Tibial artery (tissue), 4 donors: ENCODE measurements at regions not wholly inside any gene's neighbourhood (a gene's known extent, or its start where the extent isn't known, plus 50 kb on each side); places are given as distances from the start of the nearest gene placed in this dataset.
"Not testable (repeated sequence)": the region's sequence is repeated elsewhere in the genome, so short reads cannot be mapped to it uniquely, and the experiment has no call there.

Experiments used
- DNase-seq, 2 donors: peaks; one replicate each; pipeline ENCODE4 v3.0.0-alpha.2; 2019
- H3K27ac ChIP-seq, 2 donors: fragments of 200-600 bp; sonication (generic) in 1 of 2; 1 replicate in 1 of 2; 2 replicates in 1 of 2; pipeline ENCODE4 v1.5.1; 2018 to 2019; ENCODE audit warnings: mild to moderate bottlenecking in 1 of 2
- H3K27me3 ChIP-seq, 2 donors: fragments of 200-600 bp; sonication (generic) in 1 of 2; one replicate each; pipeline versions ENCODE4 v1.5.1 to v1.6.0; 2016 to 2019
- H3K36me3 ChIP-seq, 3 donors: fragments of 200-600 bp; sonication (generic) in 2 of 3; one replicate each; pipeline ENCODE4 v1.5.1; 2016 to 2019; ENCODE audit warnings: mild to moderate bottlenecking in 2 of 3
- H3K4me1 ChIP-seq, 4 donors: fragments of 200-600 bp; sonication (generic) in 2 of 4; 1 replicate in 3 of 4; 2 replicates in 1 of 4; pipeline ENCODE4 v1.5.1; 2016 to 2019
- H3K4me3 ChIP-seq, 2 donors: fragments of 200-600 bp; sonication (generic) in 1 of 2; 1 replicate in 1 of 2; 2 replicates in 1 of 2; pipeline ENCODE4 v1.5.1; 2018 to 2019; ENCODE audit warnings: mild to moderate bottlenecking in 2 of 2
- H3K9me3 ChIP-seq, 3 donors: fragments of 200-600 bp; sonication (generic) in 1 of 3; one replicate each; pipeline ENCODE4 v1.5.1; 2016 to 2019
- intact Hi-C: fragments of 100-400 bp; cut with DNase I; formaldehyde crosslinking; loops from one replicate; pipeline ENCODE4 v1.15.0; 2023; ENCODE audit warnings: low total_unique reads
- TF ChIP-seq, protein P1 (sequence below), 2 experiments: fragments of 200-600 bp in 1 of 2; fragments of 450-650 bp in 1 of 2; IDR thresholded peaks; one replicate each; pipeline ENCODE4 v1.5.1; 2017 to 2019; ENCODE audit warnings: antibody characterized with exemption in 2 of 2, mild to moderate bottlenecking in 1 of 2, moderate library complexity in 1 of 2

DNA sequence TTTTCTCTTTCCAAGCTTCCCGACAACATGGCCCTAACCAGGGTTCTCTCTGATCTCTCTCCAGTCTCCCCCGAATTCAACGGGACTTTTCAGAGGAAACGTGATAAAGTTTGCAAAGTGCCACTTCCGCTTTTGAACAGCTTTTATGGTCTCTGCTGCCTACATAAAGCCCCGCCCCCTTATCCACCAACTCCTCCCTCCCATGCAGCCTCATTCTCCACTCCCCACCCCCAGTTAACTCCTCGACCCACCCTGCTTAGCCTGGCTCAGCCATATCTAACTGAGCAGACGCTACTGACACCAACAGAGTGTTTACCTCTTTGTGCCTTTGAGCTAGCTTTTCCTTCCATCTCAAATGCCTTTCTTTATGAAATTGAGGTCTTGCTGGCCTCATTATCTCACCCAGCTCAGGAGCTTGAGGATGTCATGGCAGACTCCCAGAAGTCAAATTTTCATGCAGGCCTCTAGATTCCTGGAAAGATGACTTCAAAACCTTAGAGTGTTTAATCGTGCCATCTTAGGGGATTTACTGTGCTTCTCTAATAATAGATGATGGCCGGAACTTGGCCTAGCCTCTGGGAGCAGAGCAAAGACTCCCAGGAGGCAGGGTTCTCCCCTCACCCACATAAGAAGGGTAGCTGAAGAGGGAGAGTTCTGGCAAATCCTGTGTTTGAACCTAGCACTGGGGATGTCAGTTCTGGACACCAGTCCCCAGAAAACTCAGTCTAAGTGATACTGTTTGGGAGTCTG is 606.0 kb downstream of the BCOR start:
- H3K27ac ChIP-seq, result no peak overlapping the region
- no peaks in the 10 kb centered on the region for H3K4me1 ChIP-seq
- intact Hi-C loops, result no loop called here
- H3K27me3 ChIP-seq, result no peaks in the 10 kb centered on the region
- TF ChIP-seq, protein P1, sequence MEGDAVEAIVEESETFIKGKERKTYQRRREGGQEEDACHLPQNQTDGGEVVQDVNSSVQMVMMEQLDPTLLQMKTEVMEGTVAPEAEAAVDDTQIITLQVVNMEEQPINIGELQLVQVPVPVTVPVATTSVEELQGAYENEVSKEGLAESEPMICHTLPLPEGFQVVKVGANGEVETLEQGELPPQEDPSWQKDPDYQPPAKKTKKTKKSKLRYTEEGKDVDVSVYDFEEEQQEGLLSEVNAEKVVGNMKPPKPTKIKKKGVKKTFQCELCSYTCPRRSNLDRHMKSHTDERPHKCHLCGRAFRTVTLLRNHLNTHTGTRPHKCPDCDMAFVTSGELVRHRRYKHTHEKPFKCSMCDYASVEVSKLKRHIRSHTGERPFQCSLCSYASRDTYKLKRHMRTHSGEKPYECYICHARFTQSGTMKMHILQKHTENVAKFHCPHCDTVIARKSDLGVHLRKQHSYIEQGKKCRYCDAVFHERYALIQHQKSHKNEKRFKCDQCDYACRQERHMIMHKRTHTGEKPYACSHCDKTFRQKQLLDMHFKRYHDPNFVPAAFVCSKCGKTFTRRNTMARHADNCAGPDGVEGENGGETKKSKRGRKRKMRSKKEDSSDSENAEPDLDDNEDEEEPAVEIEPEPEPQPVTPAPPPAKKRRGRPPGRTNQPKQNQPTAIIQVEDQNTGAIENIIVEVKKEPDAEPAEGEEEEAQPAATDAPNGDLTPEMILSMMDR (IDR thresholded peaks at IDR 0.05), result no peak
- no peaks in the 10 kb centered on the region for H3K9me3 ChIP-seq
- no peaks in the 10 kb centered on the region for H3K36me3 ChIP-seq
- DNase-seq, result no peak
- no peak overlapping the region for H3K4me3 ChIP-seq

DNA sequence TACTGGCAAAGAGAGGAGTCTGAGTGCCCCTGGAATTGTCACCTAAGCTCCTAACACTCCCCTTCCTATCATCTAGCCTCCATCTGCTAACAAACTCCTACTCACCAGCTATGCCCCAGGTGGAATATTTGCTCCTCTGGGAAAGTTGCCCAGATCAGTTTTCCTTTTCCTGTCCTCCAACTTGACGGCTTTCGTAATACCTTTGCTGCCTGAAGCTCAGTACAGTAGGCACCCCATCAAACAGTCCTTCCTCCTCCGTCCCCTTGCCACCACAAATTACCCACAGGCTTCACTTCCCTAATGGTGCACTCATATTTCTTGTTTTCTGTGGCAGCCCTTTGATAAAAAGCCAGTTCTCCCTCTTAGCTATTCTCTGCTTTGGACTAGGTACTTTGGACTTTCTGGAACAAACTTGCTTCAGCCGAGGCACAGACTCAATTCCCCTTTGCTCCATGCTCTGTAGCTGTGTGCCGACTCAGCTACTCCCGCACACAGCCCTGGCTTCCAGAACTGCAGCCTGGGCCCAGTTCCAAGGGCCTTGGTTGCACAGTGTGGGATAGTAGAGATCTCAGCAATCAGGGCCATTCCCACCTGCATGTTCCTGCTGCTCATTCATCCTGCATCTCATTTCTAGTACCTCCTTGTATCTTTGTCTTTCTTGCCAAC is 605.1 kb downstream of the BCOR start:
- DNase-seq, result no peak

GRCh38 chrX:39493168-39493567 is 604.6 kb downstream of the BCOR start:
- TF ChIP-seq, protein P1 (IDR thresholded peaks at IDR 0.05), result no peak
- no peak for DNase-seq
- Histone ChIP-seq H3K4me1 (no peaks in the 10 kb centered on the region), H3K27me3 (no peaks in the 10 kb centered on the region), H3K4me3 (no peak overlapping the region), H3K27ac (no peak overlapping the region), H3K36me3 (no peaks in the 10 kb centered on the region), H3K9me3 (no peaks in the 10 kb centered on the region)
- intact Hi-C loops, result no loop called here

More for the DNA sequence above, 605.1 kb downstream of the BCOR start:
- no peaks in the 10 kb centered on the region for H3K36me3 ChIP-seq
- TF ChIP-seq, protein P1 (IDR thresholded peaks at IDR 0.05), result no peak
- intact Hi-C loops, result no loop called here
- no peaks in the 10 kb centered on the region for H3K27me3 ChIP-seq
- no peak overlapping the region for H3K4me3 ChIP-seq
- H3K9me3 ChIP-seq, result no peaks in the 10 kb centered on the region
- H3K27ac ChIP-seq, result no peak overlapping the region
- no peaks in the 10 kb centered on the region for H3K4me1 ChIP-seq

GRCh38 chrX:39497117-39497516 is 600.6 kb downstream of the BCOR start:
- H3K4me3 ChIP-seq, intact Hi-C loops, DNase-seq: not testable (repeated sequence)

DNA sequence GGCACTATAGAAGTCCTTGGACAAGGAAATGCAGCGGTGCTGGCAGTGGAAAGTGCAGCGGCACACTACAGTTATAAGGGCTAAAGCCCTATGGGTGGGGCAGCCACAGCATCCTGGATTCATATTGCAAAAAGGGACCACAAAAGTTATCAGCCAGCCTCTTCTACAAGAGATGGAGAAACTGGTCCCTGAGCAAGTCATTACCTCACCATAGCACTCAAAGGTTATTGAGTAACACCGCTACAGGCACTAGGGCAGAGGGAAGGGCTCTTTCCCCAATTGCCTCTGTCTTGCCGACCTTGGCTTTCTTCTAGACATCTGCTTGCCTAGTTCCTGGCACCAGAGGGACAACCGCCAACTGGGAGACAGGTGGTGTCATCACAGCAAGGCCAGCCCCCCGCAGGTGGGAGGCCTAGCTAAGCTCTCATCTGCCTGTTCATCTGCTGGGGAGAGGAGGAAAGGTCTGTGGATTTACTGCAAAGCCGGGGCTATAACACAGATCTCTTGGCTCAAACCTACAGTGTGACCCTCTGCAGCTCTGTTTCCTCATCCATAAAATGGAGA is 600.0 kb downstream of the BCOR start:
- no peaks in the 10 kb centered on the region for H3K4me1 ChIP-seq
- H3K4me3 ChIP-seq, result no peak overlapping the region
- H3K27me3 ChIP-seq, result no peaks in the 10 kb centered on the region
- TF ChIP-seq, protein P1 (IDR thresholded peaks at IDR 0.05), result no peak
- no peaks in the 10 kb centered on the region for H3K9me3 ChIP-seq
- no peak overlapping the region for H3K27ac ChIP-seq
- DNase-seq, result no peak
- intact Hi-C loops, result no loop called here
- no peaks in the 10 kb centered on the region for H3K36me3 ChIP-seq

More at GRCh38 chrX:39497117-39497516, 600.6 kb downstream of the BCOR start:
- not testable (repeated sequence) for H3K36me3 ChIP-seq, H3K9me3 ChIP-seq, H3K27me3 ChIP-seq, H3K27ac ChIP-seq, H3K4me1 ChIP-seq

- DNase-seq, result no peak
- no peak overlapping the region for H3K27ac ChIP-seq
- H3K9me3 ChIP-seq, result no peaks in the 10 kb centered on the region
- TF ChIP-seq, protein P1 (IDR thresholded peaks at IDR 0.05), result no peak
- intact Hi-C loops, result no loop called here
- H3K36me3 ChIP-seq, result no peaks in the 10 kb centered on the region
- no peak overlapping the region for H3K4me3 ChIP-seq
- H3K4me1 ChIP-seq, result no peaks in the 10 kb centered on the region
- no peaks in the 10 kb centered on the region for H3K27me3 ChIP-seq
These were observed 597.8 kb downstream of the BCOR start for GRCh38 chrX:39499996-39500395.
